GM20000 (cell line): ENCODE measurements at regions not wholly inside any gene's neighbourhood (a gene's known extent, or its start where the extent isn't known, plus 50 kb on each side); places are given as distances from the start of the nearest gene placed in this dataset.

ENCODE experiments used
- DNase-seq: peaks from one replicate; pipeline ENCODE4 v3.0.0; 2012; ENCODE audit warnings: low spot score
- TF ChIP-seq, protein P1 (sequence below): IDR thresholded peaks from 2 replicates; pipeline ENCODE4 v1.5.1; 2012; ENCODE audit warnings: mild to moderate bottlenecking, control low read depth; ENCODE audit errors: extremely low read depth, missing control alignments

GRCh38 chr1:172742599-172743500 lies 83.9 kb downstream of the FASLG start:
- TF ChIP-seq, protein P1, sequence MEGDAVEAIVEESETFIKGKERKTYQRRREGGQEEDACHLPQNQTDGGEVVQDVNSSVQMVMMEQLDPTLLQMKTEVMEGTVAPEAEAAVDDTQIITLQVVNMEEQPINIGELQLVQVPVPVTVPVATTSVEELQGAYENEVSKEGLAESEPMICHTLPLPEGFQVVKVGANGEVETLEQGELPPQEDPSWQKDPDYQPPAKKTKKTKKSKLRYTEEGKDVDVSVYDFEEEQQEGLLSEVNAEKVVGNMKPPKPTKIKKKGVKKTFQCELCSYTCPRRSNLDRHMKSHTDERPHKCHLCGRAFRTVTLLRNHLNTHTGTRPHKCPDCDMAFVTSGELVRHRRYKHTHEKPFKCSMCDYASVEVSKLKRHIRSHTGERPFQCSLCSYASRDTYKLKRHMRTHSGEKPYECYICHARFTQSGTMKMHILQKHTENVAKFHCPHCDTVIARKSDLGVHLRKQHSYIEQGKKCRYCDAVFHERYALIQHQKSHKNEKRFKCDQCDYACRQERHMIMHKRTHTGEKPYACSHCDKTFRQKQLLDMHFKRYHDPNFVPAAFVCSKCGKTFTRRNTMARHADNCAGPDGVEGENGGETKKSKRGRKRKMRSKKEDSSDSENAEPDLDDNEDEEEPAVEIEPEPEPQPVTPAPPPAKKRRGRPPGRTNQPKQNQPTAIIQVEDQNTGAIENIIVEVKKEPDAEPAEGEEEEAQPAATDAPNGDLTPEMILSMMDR: peak; percentile 54
- DNase-seq: peak; percentile 44

GRCh38 chr1:172745014-172745413 lies 86.1 kb downstream of the FASLG start:
- DNase-seq: peak; percentile 58
- TF ChIP-seq, protein P1: peak; percentile 36

- TF ChIP-seq, protein P1: no peak
- peak; percentile 62 for DNase-seq
These were observed 87.4 kb downstream of the FASLG start for GRCh38 chr1:172746091-172746949.

- TF ChIP-seq, protein P1: no peak
- no peak for DNase-seq
These were observed 89.3 kb downstream of the FASLG start for GRCh38 chr1:172748201-172748600.

GRCh38 chr1:172751683-172752082 lies 92.8 kb downstream of the FASLG start:
- DNase-seq: no peak
- TF ChIP-seq, protein P1: no peak

DNA sequence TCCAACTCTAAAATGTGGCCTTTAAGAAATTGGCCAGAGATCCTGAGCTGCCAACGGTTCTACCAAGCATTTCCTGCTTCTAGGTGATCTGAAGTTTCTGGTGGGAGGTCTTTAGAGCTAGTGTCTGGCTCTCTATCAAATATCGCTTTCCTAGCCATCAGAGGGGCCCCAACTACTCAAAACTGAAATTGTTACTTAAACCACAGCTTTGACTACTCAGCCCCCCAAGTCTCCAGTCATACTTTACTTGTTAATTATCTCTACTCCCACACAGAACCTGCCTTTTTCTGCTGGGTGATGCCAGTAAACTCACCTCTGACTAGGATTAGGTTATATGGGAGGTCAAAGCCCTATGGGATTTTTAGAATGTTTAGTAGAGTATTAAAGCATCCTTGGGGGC lies 95.1 kb downstream of the FASLG start:
- no peak for DNase-seq
- TF ChIP-seq, protein P1: no peak

DNA sequence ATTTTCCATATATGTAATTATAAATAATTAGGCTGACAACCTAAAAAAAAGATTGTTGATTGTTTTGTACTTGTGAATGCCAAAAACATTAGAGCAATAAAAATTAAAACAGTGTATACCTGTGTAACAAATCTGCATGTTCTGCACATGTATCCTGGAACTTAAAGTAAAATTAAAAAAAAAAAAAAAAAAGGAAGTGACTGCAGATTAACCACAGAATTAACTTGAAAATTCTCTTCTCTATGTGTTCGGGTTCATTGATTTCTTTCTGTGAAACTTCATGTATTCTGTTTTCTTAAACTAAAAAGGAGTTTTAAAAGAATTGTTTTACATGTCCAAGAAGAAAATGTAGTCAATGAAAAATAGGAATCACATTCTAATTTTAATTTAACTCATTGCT lies 95.7 kb downstream of the FASLG start:
- no peak for DNase-seq
- TF ChIP-seq, protein P1: no peak
